ENCODE measurements at regions not wholly inside any gene's neighbourhood (a gene's known extent, or its start where the extent isn't known, plus 50 kb on each side); places are given as distances from the start of the nearest gene placed in this dataset.
"Not testable (repeated sequence)": the region's sequence is repeated elsewhere in the genome, so short reads cannot be mapped to it uniquely, and the experiment has no call there.

- DNase-seq, result no peak
Measured at GRCh38 chr15:30030345-30030744, 52.4 kb upstream of the GOLGA8J start.

- peak in 2 of 56 donors; percentile 12 to 27 for DNase-seq
Measured at GRCh38 chr15:30023798-30024295, 58.9 kb upstream of the GOLGA8J start.

- DNase-seq, result no peak
Measured at GRCh38 chr15:30010746-30011145, 72.0 kb upstream of the GOLGA8J start.

GRCh38 chr15:30008156-30008555, 74.6 kb upstream of the GOLGA8J start:
- no peak for DNase-seq

- DNase-seq, result peak in 54 of 56 donors; percentile 18 to 98 (median 89)
Measured at GRCh38 chr15:30001602-30002001, 81.2 kb upstream of the GOLGA8J start.

GRCh38 chr15:29998033-29998432, 84.7 kb upstream of the GOLGA8J start:
- no peak for DNase-seq

- DNase-seq, result no peak
Measured at GRCh38 chr15:29997499-29997898, 85.3 kb upstream of the GOLGA8J start.

- no peak for DNase-seq
Measured at GRCh38 chr15:29994284-29994683, 88.5 kb upstream of the GOLGA8J start.

GRCh38 chr15:29990954-29991353, 91.8 kb upstream of the GOLGA8J start:
- no peak for DNase-seq

- no peak for DNase-seq
Measured at GRCh38 chr15:29990035-29990434, 92.7 kb upstream of the GOLGA8J start.

- peak in 2 of 56 donors; percentile 16 to 61 for DNase-seq
Measured at GRCh38 chr15:29988701-29989100, 94.1 kb upstream of the GOLGA8J start.

GRCh38 chr15:29986946-29987345, 95.8 kb upstream of the GOLGA8J start:
- DNase-seq, result no peak

GRCh38 chr15:29978411-29979382, 104.1 kb upstream of the GOLGA8J start:
- peak in 8 of 56 donors; percentile 23 to 64 (median 32) for DNase-seq

- not testable (repeated sequence) for DNase-seq
Measured at GRCh38 chr15:29974056-29974455, 108.7 kb upstream of the GOLGA8J start.

- DNase-seq, result no peak
Measured at GRCh38 chr15:29972051-29972450, 110.7 kb upstream of the GOLGA8J start.

GRCh38 chr15:29970402-29970695, 112.4 kb upstream of the GOLGA8J start:
- DNase-seq, result no peak

- DNase-seq, result peak in 17 of 56 donors; percentile 19 to 62 (median 37)
Measured at GRCh38 chr15:29969562-29970401, 113.0 kb upstream of the GOLGA8J start.

GRCh38 chr15:29968895-29969561, 113.7 kb upstream of the GOLGA8J start:
- peak in 6 of 56 donors; percentile 41 to 71 (median 54) for DNase-seq

- DNase-seq, result peak in 32 of 56 donors; percentile 31 to 82 (median 63)
Measured at GRCh38 chr15:29968099-29968894, 114.5 kb upstream of the GOLGA8J start.

- DNase-seq, result no peak
Measured at GRCh38 chr15:29962407-29962806, 120.3 kb upstream of the GOLGA8J start.

Data from nucleus accumbens (tissue), 56 donors.